ENCODE measurements at regions not wholly inside any gene's neighbourhood (a gene's known extent, or its start where the extent isn't known, plus 50 kb on each side); places are given as distances from the start of the nearest gene placed in this dataset.

- intact Hi-C loops (cut with DNase I), result no loop called here
- Histone ChIP-seq H3K27ac (no peak overlapping the region), H3K27me3 (no peaks in the 10 kb centered on the region), H3K9me3 (no peaks in the 10 kb centered on the region), H3K36me3 (no peaks in the 10 kb centered on the region), H3K4me3 (no peak overlapping the region), H3K4me1 (ENCODE audit: insufficient read depth) (no peaks in the 10 kb centered on the region)
- WGBS, 3 donors, result 47 to 49% (median 48%) methylated on average over 5 of the region's 5 CpGs
- no peak for TF ChIP-seq CTCF (IDR thresholded peaks at IDR 0.05)
- no peak for TF ChIP-seq POLR2A (IDR thresholded peaks at IDR 0.05)
- TF ChIP-seq EP300 (IDR thresholded peaks at IDR 0.05), result no peak
- DNase-seq, result no peak
Observed at GRCh38 chr14:78022059-78022458, 148.1 kb upstream of the NRXN3 start.

- DNase-seq, result no peak
- WGBS, 3 donors, result 71 to 88% (median 86%) methylated on average over 2 of the region's 2 CpGs
- TF ChIP-seq EP300 (IDR thresholded peaks at IDR 0.05), result no peak
- TF ChIP-seq CTCF (IDR thresholded peaks at IDR 0.05), result no peak
- TF ChIP-seq POLR2A (IDR thresholded peaks at IDR 0.05), result no peak
- no peak overlapping the region for H3K27ac ChIP-seq
- no peaks in the 10 kb centered on the region for H3K4me1 ChIP-seq (ENCODE audit: insufficient read depth)
- no peak overlapping the region for H3K4me3 ChIP-seq
- H3K9me3 ChIP-seq, result no peaks in the 10 kb centered on the region
- H3K36me3 ChIP-seq, result no peaks in the 10 kb centered on the region
- no peaks in the 10 kb centered on the region for H3K27me3 ChIP-seq
- intact Hi-C loops (cut with DNase I), result no loop called here
Observed at GRCh38 chr14:78023112-78023511, 147.1 kb upstream of the NRXN3 start.

GRCh38 chr14:78028471-78028870 is 141.7 kb upstream of the NRXN3 start:
- no peak for TF ChIP-seq EP300 (IDR thresholded peaks at IDR 0.05)
- no peak for TF ChIP-seq POLR2A (IDR thresholded peaks at IDR 0.05)
- TF ChIP-seq CTCF (IDR thresholded peaks at IDR 0.05), result no peak
- Histone ChIP-seq H3K4me1 (ENCODE audit: insufficient read depth) (no peaks in the 10 kb centered on the region), H3K9me3 (no peaks in the 10 kb centered on the region), H3K27me3 (no peaks in the 10 kb centered on the region), H3K4me3 (no peak overlapping the region), H3K36me3 (no peaks in the 10 kb centered on the region), H3K27ac (no peak overlapping the region)
- intact Hi-C loops (cut with DNase I), result no loop called here
- WGBS, 3 donors, result 30 to 39% (median 36%) methylated on average over 1 of the region's 1 CpG
- no peak for DNase-seq

- no peak for TF ChIP-seq EP300 (IDR thresholded peaks at IDR 0.05)
- no peak for TF ChIP-seq POLR2A (IDR thresholded peaks at IDR 0.05)
- TF ChIP-seq CTCF (IDR thresholded peaks at IDR 0.05), result no peak
- DNase-seq, result no peak
- Histone ChIP-seq H3K36me3 (no peaks in the 10 kb centered on the region), H3K4me3 (no peak overlapping the region), H3K27me3 (no peaks in the 10 kb centered on the region), H3K4me1 (ENCODE audit: insufficient read depth) (no peaks in the 10 kb centered on the region), H3K27ac (no peak overlapping the region), H3K9me3 (no peaks in the 10 kb centered on the region)
- intact Hi-C loops (cut with DNase I), result no loop called here
- WGBS, 3 donors, result 19 to 27% (median 25%) methylated on average over 16 of the region's 16 CpGs
Observed at GRCh38 chr14:78029601-78030372, 140.4 kb upstream of the NRXN3 start.
